Heart right ventricle (tissue), 16 donors: ENCODE measurements at regions not wholly inside any gene's neighbourhood (a gene's known extent, or its start where the extent isn't known, plus 50 kb on each side); places are given as distances from the start of the nearest gene placed in this dataset.

ENCODE experiments used
- ATAC-seq, 8 donors: fragments of 200-7000 bp; cut with Tn5 transposase; one replicate each; pipeline ENCODE4 v1.9.1; 2020; ENCODE audit warnings: mild to moderate bottlenecking in 8 of 8, moderate library complexity in 8 of 8, moderate number of reproducible peaks in 1 of 8
- DNase-seq, 2 donors: peaks; one replicate each; pipeline ENCODE4 v3.0.0-alpha.2; 2020
- H3K27ac ChIP-seq, 10 donors: fragments of 200-600 bp; sonication (generic) in 2 of 10; one replicate each; pipeline versions ENCODE4 v1.5.0 to v1.8.0; 2020 to 2022; ENCODE audit warnings: mild to moderate bottlenecking in 3 of 10
- H3K27me3 ChIP-seq, 7 donors: fragments of 200-600 bp; one replicate each; pipeline ENCODE4 v1.8.0; 2021 to 2022; ENCODE audit warnings: mild to moderate bottlenecking in 2 of 7
- H3K36me3 ChIP-seq, 9 donors: fragments of 200-600 bp; sonication (generic) in 1 of 9; one replicate each; pipeline versions ENCODE4 v1.5.0 to v1.8.0; 2020 to 2022; ENCODE audit warnings: mild to moderate bottlenecking in 2 of 9
- H3K4me1 ChIP-seq, 9 donors: fragments of 200-600 bp; sonication (generic) in 1 of 9; one replicate each; pipeline versions ENCODE4 v1.5.0 to v1.8.0; 2020 to 2022; ENCODE audit warnings: mild to moderate bottlenecking in 4 of 9
- H3K4me3 ChIP-seq, 10 donors: fragments of 200-600 bp; sonication (generic) in 2 of 10; one replicate each; pipeline versions ENCODE4 v1.5.0 to v1.8.0; 2020 to 2022; ENCODE audit warnings: mild to moderate bottlenecking in 7 of 10, moderate library complexity in 2 of 10
- H3K9me3 ChIP-seq, 11 donors: fragments of 200-600 bp in 10 of 11; sonication (generic) in 2 of 11; one replicate each; pipeline versions ENCODE4 v1.5.0 to v1.8.0; 2013 to 2022; ENCODE audit warnings: mild to moderate bottlenecking in 2 of 11, control low read depth in 1 of 11, moderate library complexity in 1 of 11
- WGBS, 2 donors: extraction: QIAGEN DNeasy Blood & Tissue Kit; methylation state at CpG; one replicate each; pipeline ENCODE4 v1.1.7; 2013; ENCODE audit warnings: inconsistent platforms in 1 of 2; 5-methylcytosine and 5-hydroxymethylcytosine counted together
- intact Hi-C, 10 donors: fragments of 100-400 bp; cut with DNase I; formaldehyde crosslinking; loops; one replicate each; pipeline versions ENCODE4 v1.11.1 to v1.14.2; 2022
- TF ChIP-seq, protein P1 (sequence below), 9 donors: fragments of 200-600 bp; sonication (generic) in 2 of 9; IDR thresholded peaks; one replicate each; pipeline versions ENCODE4 v1.5.0 to v1.8.0; 2021 to 2022; ENCODE audit warnings: antibody characterized with exemption in 9 of 9, mild to moderate bottlenecking in 5 of 9, moderate library complexity in 1 of 9
- donor health status: Arrhythmogenic right ventricular cardiomyopathy.
- donor health status: ischemic (EF 13 %, LVEDD 7.1; RV severe dilation, severe dysfunction).
- donor health status: healthy with polysubstance abuse.
- donor health status: DM: no; HTN: yes; CAD: no.
- donor health status: DM: no; HTN: no; CAD: no.
- donor health status: ischemic (EF 25% LVEDD 6.9; RV normal size, moderate dysfunction).
- donor health status: ischemic (EF 25% LVEDD 5.7; RV mildly dilated, moderate dysfunction).
- donor health status: healthy.
- donor health status: DM: yes; HTN: yes; CAD: no.
- donor health status: Ischemic cardiomyopathy.
- donor health status: ischemic (EF 35%, LVEDD 5.7; RV mildly dilated, moderate dysfunction).
- donor health status: nonischemic (EF 11% LVEDD 7.7; RV severe dilation, severe dysfunction).
- donor health status: DM: yes; HTN: yes; CAD: no.
- donor health status: PGD.
- donor health status: ischemic (EF 29% LVEDD 5.4; RV normal size, mild dysfunction).
- donor health status: nonischemic (EF 23%, LVEDD 6.1; RV moderate dilation, normal function).

DNA sequence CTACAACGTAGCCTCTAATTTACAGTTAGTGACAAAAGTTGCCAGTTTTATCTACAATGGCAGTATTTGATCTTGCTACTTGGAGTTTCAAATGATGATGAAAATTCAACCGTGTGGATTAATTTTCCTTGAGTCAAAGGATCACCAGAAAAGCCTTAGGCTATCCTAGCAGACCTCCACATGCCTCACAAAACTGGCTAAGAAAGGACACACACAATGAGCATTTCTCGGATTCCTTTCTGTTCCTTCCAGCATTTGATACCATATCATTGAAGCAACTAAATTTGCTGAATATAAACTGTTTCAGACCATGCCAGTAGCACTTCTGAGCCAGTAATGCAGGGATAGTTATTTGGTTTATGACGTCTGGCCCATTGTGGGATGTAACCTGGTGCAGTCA, 587.4 kb upstream of the MDFIC2 start:
- DNase-seq (no peak), ATAC-seq (no peak)
- Histone ChIP-seq H3K4me3 (no peak overlapping the region), H3K27me3 (no peaks in the 10 kb centered on the region), H3K36me3 (no peaks in the 10 kb centered on the region), H3K27ac (no peak overlapping the region), H3K4me1 (no peaks in the 10 kb centered on the region), H3K9me3 (peaks cover 0 to 13% (median 6%) of the 10 kb centered on the region in 11 donors)
- intact Hi-C loops: no loop called here
- 86 to 89% methylated on average over 4 of the region's 4 CpGs for WGBS, 2 donors
- TF ChIP-seq, protein P1, sequence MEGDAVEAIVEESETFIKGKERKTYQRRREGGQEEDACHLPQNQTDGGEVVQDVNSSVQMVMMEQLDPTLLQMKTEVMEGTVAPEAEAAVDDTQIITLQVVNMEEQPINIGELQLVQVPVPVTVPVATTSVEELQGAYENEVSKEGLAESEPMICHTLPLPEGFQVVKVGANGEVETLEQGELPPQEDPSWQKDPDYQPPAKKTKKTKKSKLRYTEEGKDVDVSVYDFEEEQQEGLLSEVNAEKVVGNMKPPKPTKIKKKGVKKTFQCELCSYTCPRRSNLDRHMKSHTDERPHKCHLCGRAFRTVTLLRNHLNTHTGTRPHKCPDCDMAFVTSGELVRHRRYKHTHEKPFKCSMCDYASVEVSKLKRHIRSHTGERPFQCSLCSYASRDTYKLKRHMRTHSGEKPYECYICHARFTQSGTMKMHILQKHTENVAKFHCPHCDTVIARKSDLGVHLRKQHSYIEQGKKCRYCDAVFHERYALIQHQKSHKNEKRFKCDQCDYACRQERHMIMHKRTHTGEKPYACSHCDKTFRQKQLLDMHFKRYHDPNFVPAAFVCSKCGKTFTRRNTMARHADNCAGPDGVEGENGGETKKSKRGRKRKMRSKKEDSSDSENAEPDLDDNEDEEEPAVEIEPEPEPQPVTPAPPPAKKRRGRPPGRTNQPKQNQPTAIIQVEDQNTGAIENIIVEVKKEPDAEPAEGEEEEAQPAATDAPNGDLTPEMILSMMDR (IDR thresholded peaks at IDR 0.05): no peak

DNA sequence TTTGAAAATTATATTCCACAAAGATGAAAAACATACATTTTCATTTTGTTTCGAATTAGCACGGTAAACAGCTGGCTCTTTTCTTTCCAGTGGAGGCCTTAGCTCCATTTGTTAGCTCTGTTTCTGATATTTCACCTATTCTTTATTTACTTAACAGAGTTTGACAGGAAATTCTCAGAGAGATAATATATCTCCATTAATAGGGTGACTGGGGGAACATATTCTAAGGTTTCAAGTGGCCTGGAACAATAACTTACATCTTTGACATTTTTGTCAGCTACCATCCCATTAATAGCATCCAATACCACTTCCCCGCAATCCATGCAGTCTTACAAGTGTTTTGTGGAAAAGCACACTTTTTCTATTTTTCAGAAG, 577.6 kb upstream of the MDFIC2 start:
- Histone ChIP-seq H3K4me3 (no peak overlapping the region), H3K36me3 (no peaks in the 10 kb centered on the region), H3K9me3 (peaks cover 0 to 9% (median 0%) of the 10 kb centered on the region in 11 donors), H3K27me3 (no peaks in the 10 kb centered on the region), H3K27ac (peak overlapping the region in 4 of 10 donors; percentile 16 to 45 (median 35)), H3K4me1 (peaks cover 0 to 13% (median 12%) of the 10 kb centered on the region in 9 donors)
- no peak for DNase-seq
- TF ChIP-seq, protein P1 (IDR thresholded peaks at IDR 0.05): no peak
- no peak for ATAC-seq
- intact Hi-C loops: no loop called here
- WGBS, 2 donors: 76 to 81% methylated on average over 3 of the region's 3 CpGs

DNA sequence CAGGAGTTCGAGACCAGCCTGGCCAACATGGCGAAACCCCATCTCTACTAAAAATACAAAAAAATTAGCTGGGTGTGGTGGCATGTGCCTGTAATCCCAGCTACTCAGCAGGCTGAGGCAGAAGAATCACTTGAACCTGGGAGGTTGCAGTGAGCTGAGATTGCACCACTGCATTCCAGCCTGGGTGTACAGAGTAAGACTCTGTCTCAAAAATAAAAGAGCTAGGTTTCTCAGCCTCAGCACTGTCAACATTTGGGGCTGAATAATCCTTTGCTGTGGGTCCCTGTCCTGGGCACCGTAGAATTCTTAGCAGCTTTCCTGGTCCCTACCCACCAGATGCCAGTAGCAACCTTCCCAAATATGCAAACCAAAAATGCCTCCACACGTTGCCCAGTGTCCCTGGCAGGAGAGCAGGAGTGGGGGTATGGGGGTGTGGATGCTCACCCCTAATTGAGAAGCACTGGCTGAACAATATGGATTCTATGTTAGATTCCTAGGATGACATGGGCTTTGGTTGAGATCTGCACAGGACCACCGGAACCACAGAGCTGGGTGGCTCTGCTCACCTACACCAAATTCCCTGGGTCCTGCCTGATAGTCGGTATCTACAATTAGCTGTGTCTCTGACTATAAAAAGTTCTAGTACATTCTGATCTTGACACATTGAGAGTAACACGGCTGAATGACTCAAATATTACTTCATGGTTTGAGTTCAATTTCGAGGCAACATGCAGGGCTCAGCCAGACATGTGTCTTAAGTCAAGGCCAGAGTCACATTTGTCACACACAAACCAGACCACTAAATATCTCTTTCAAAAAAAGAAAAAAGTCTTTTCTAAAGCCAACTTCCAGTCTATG, 577.0 kb upstream of the MDFIC2 start:
- H3K27ac ChIP-seq: peak overlapping the region in 5 of 10 donors; percentile 16 to 45 (median 40)

DNA sequence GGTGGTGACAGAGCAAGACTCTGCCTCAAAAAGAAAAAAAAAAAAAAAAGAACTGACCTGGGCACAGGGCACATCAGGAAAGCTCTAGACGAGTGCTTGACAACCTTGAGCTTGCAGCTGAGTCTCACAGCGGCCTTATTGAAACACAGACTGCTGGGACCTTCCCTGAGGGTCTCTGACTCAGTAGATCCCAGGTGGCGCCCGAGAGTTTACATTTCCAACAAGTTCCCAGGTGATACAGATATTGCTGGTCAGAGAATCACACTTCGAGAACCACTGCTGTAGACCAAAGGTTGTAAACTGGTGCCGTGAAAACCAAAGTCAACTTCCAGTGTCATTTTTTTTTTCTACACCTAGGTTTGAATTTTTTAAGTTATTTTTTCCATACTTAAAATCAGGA, 573.2 kb upstream of the MDFIC2 start:
- intact Hi-C loops: no loop called here
- 92 to 93% methylated on average over 6 of the region's 6 CpGs for WGBS, 2 donors
- H3K27me3 ChIP-seq: no peaks in the 10 kb centered on the region
- no peak overlapping the region for H3K4me3 ChIP-seq
- TF ChIP-seq, protein P1 (IDR thresholded peaks at IDR 0.05): no peak
- H3K4me1 ChIP-seq: peaks cover 0 to 13% (median 12%) of the 10 kb centered on the region in 9 donors
- H3K27ac ChIP-seq: no peak overlapping the region
- H3K36me3 ChIP-seq: no peaks in the 10 kb centered on the region
- ATAC-seq (no peak), DNase-seq (no peak)
- no peaks in the 10 kb centered on the region for H3K9me3 ChIP-seq

More for the DNA sequence above, 577.0 kb upstream of the MDFIC2 start:
- Histone ChIP-seq H3K36me3 (no peaks in the 10 kb centered on the region), H3K4me3 (no peak overlapping the region), H3K9me3 (peaks cover 0 to 9% (median 0%) of the 10 kb centered on the region in 11 donors), H3K4me1 (peaks cover 0 to 13% (median 12%) of the 10 kb centered on the region in 9 donors), H3K27me3 (no peaks in the 10 kb centered on the region)
- TF ChIP-seq, protein P1 (IDR thresholded peaks at IDR 0.05): no peak
- no peak for DNase-seq
- 67 to 73% methylated on average over 8 of the region's 8 CpGs for WGBS, 2 donors
- intact Hi-C loops: no loop called here
- peak; percentile 17 to 97 (median 78) for ATAC-seq
